ENCODE measurements at regions not wholly inside any gene's neighbourhood (a gene's known extent, or its start where the extent isn't known, plus 50 kb on each side); places are given as distances from the start of the nearest gene placed in this dataset.

DNA sequence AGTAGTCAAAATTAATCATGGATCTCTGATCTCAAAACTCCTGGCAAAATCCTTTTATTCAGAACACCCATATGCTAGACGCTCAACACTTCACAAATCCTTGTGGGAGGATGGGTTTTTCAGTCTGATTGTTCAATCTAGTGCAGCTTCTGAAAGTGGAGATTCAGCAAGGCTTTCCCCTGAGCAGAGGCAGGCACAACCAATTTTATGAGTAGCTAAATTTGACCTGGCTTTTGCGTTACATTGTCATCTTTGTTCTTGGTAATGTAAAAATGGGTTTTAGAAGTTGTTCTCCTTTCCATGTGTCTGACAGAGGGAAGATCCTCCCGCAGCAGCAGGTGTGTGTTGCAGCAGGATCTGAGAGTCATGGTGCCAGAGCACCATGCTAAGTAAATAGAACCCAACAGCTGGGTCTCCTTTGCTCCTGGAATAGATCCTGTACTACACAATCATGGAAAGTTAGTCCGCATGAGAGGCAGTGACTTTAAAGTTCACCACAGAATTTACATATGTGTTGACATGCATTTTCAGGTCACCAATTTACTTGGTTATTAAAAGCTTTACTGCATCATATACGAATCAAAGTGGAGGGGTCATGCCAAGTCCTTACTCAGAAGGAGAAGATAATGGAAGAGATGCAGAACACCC is 70.1 kb upstream of the MEF2C start:
- TF ChIP-seq POLR2A (IDR thresholded peaks at IDR 0.05; ENCODE audit: low read depth, low read length) (no peak), EZH2 (IDR thresholded peaks at IDR 0.05; ENCODE audit: borderline replicate concordance, low read depth, low read length, severe bottlenecking) (no peak), POLR2AphosphoS5 (IDR thresholded peaks at IDR 0.05; ENCODE audit: insufficient read depth, low read depth, low read length) (no peak)
- TF ChIP-seq, protein P1, sequence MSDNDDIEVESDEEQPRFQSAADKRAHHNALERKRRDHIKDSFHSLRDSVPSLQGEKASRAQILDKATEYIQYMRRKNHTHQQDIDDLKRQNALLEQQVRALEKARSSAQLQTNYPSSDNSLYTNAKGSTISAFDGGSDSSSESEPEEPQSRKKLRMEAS (IDR thresholded peaks at IDR 0.05; ENCODE audit: insufficient read depth, insufficient read length): no peak

Measured in endothelial cell of umbilical vein (primary cell).